H1 (cell line): ENCODE measurements at regions not wholly inside any gene's neighbourhood (a gene's known extent, or its start where the extent isn't known, plus 50 kb on each side); places are given as distances from the start of the nearest gene placed in this dataset.

ENCODE experiments used
- CTCF ChIA-PET: fragments of 300-600 bp; sonication (Branson Sonifier 250); formaldehyde crosslinking; loops from one replicate; lab custom pipeline; 2021; ENCODE audit not compliant: partially characterized antibody; lab: Charles Lee
- POLR2A ChIA-PET: fragments of 300-600 bp; sonication (Branson Sonifier 250); formaldehyde crosslinking; loops from one replicate; lab custom pipeline; 2021; ENCODE audit warnings: inconsistent platforms; ENCODE audit not compliant: partially characterized antibody; lab: Charles Lee
- DNase-seq, 2 experiments: peaks; one replicate each; pipeline versions ENCODE4 v3.0.0 to v3.0.0-alpha.2; 2010 to 2022; ENCODE audit warnings: low spot score in 2 of 2, low read depth in 1 of 2, mixed read lengths in 1 of 2
- FAIRE-seq: peaks from 2 replicates; lab custom pipeline; 2011; peaks lifted over from hg19 to GRCh38; lab: Jason Lieb, UNC
- H2AFZ ChIP-seq: 2 replicates; pipeline ENCODE4 v1.8.1; 2012; ENCODE audit warnings: low read length, inconsistent platforms
- H2AK5ac ChIP-seq: 2 replicates; pipeline ENCODE4 v1.6.1; 2013; ENCODE audit warnings: low read depth, low read length
- H2BK120ac ChIP-seq: replicated peaks from 2 replicates; pipeline ENCODE3; 2013; ENCODE audit warnings: low read depth, low read length, inconsistent platforms
- H2BK12ac ChIP-seq: 2 replicates; pipeline ENCODE4 v1.6.1; 2013; ENCODE audit warnings: low read depth, low read length
- H2BK15ac ChIP-seq: 2 replicates; pipeline ENCODE4 v1.6.1; 2013; ENCODE audit warnings: low read length
- H2BK20ac ChIP-seq: 2 replicates; pipeline ENCODE4 v1.6.1; 2013; ENCODE audit warnings: low read length
- H2BK5ac ChIP-seq: 2 replicates; pipeline ENCODE4 v1.6.1; 2013; ENCODE audit warnings: low read depth, low read length
- H3K14ac ChIP-seq: 2 replicates; pipeline ENCODE4 v1.6.1; 2013; ENCODE audit warnings: inconsistent platforms; ENCODE audit not compliant: insufficient read length
- H3K18ac ChIP-seq: 2 replicates; pipeline ENCODE4 v1.6.1; 2013; ENCODE audit warnings: low read length; ENCODE audit errors: extremely low read depth
- H3K23ac ChIP-seq: 2 replicates; pipeline ENCODE4 v1.6.1; 2013; ENCODE audit warnings: inconsistent platforms; ENCODE audit not compliant: insufficient read length
- H3K23me2 ChIP-seq: 2 replicates; pipeline ENCODE4 v1.6.1; 2013; ENCODE audit warnings: low read depth, low read length
- H3K27ac ChIP-seq: 2 replicates; pipeline ENCODE4 v1.6.1; 2011; ENCODE audit warnings: low read depth, low read length, inconsistent platforms
- H3K27me3 ChIP-seq, 4 experiments: replicated peaks in 1 of 4; 1 replicate in 1 of 4; 2 replicates in 3 of 4; pipeline versions ENCODE4 v1.6.1 to v1.8.1; 2011 to 2013; ENCODE audit warnings: low read length in 3 of 4, mild to moderate bottlenecking in 3 of 4, inconsistent platforms in 2 of 4, mixed read lengths in 2 of 4, moderate library complexity in 1 of 4; ENCODE audit not compliant: control insufficient read depth in 3 of 4, insufficient read depth in 3 of 4; ENCODE audit errors: extremely low read depth in 1 of 4
- H3K36me3 ChIP-seq, 4 experiments: 2 replicates each; pipeline versions ENCODE4 v1.6.1 to v1.8.1; 2011 to 2013; ENCODE audit warnings: mild to moderate bottlenecking in 4 of 4, low read length in 3 of 4, moderate library complexity in 2 of 4, control low read depth in 1 of 4, inconsistent platforms in 1 of 4; ENCODE audit not compliant: insufficient read depth in 4 of 4, control insufficient read depth in 2 of 4
- H3K4ac ChIP-seq: replicated peaks from 2 replicates; pipeline ENCODE3; 2013; ENCODE audit warnings: low read length, low read depth, mixed read lengths, inconsistent platforms; ENCODE audit not compliant: insufficient read length
- H3K4me1 ChIP-seq, 4 experiments: replicated peaks in 1 of 4; 1 replicate in 1 of 4; 2 replicates in 3 of 4; pipeline versions ENCODE4 v1.6.1 to v1.8.1; 2011 to 2013; ENCODE audit warnings: low read length in 3 of 4, inconsistent platforms in 2 of 4, mixed read lengths in 1 of 4; ENCODE audit not compliant: insufficient read depth in 4 of 4, control insufficient read depth in 3 of 4
- H3K4me2 ChIP-seq, 2 experiments: 2 replicates each; pipeline versions ENCODE4 v1.6.1 to v1.8.1; 2011 to 2013; ENCODE audit warnings: low read depth in 2 of 2, low read length in 2 of 2, control low read depth in 1 of 2, inconsistent platforms in 1 of 2, mild to moderate bottlenecking in 1 of 2; ENCODE audit not compliant: insufficient read depth in 1 of 2
- H3K4me3 ChIP-seq, 4 experiments: fragments of 200-600, 300-600 bp in 1 of 4; sonication (generic), shearing (Covaris generic), sonication (Bioruptor Twin) in 1 of 4; 2 replicates each; pipeline versions ENCODE4 v1.5.1 to v1.8.1; 2011 to 2016; ENCODE audit warnings: low read length in 4 of 4, low read depth in 3 of 4, control low read depth in 2 of 4, inconsistent platforms in 2 of 4, mild to moderate bottlenecking in 2 of 4, mixed read lengths in 1 of 4, moderate library complexity in 1 of 4; ENCODE audit not compliant: insufficient read depth in 2 of 4; ENCODE audit errors: extremely low read depth in 1 of 4
- H3K56ac ChIP-seq: replicated peaks from 2 replicates; pipeline ENCODE3; 2013; ENCODE audit warnings: low read depth, mild to moderate bottlenecking, mixed read lengths, low read length, inconsistent platforms; ENCODE audit not compliant: insufficient read length
- H3K79me1 ChIP-seq: 2 replicates; pipeline ENCODE4 v1.6.1; 2013; ENCODE audit warnings: low read depth, low read length, control low read depth
- H3K79me2 ChIP-seq, 2 experiments: 2 replicates each; pipeline versions ENCODE4 v1.6.1 to v1.8.1; 2012 to 2013; ENCODE audit warnings: low read length in 2 of 2, mild to moderate bottlenecking in 2 of 2, inconsistent platforms in 1 of 2; ENCODE audit not compliant: insufficient read depth in 2 of 2, control insufficient read depth in 1 of 2
- H3K9ac ChIP-seq, 4 experiments: replicated peaks in 1 of 4; 1 replicate in 1 of 4; 2 replicates in 3 of 4; pipeline versions ENCODE4 v1.6.1 to v1.8.1; 2011 to 2013; ENCODE audit warnings: low read depth in 3 of 4, low read length in 3 of 4, control low read depth in 2 of 4, mild to moderate bottlenecking in 2 of 4, moderate library complexity in 2 of 4, inconsistent platforms in 1 of 4; ENCODE audit errors: extremely low read depth in 1 of 4
- H3K9me3 ChIP-seq, 2 experiments: 2 replicates each; pipeline versions ENCODE4 v1.6.1 to v1.8.1; 2012 to 2013; ENCODE audit warnings: mild to moderate bottlenecking in 2 of 2, moderate library complexity in 2 of 2, control low read depth in 1 of 2, inconsistent platforms in 1 of 2, low read depth in 1 of 2, low read length in 1 of 2, mixed read lengths in 1 of 2; ENCODE audit not compliant: insufficient read depth in 2 of 2
- H4K20me1 ChIP-seq, 2 experiments: replicated peaks in 1 of 2; 2 replicates each; pipeline versions ENCODE3 to v1.8.1; 2011 to 2013; ENCODE audit warnings: inconsistent platforms in 2 of 2, low read length in 2 of 2, mild to moderate bottlenecking in 1 of 2; ENCODE audit not compliant: insufficient read depth in 2 of 2, control insufficient read depth in 1 of 2
- H4K5ac ChIP-seq: 2 replicates; pipeline ENCODE4 v1.6.1; 2013; ENCODE audit warnings: low read length, low read depth, mixed read lengths, inconsistent platforms; ENCODE audit not compliant: insufficient read length
- H4K8ac ChIP-seq: 2 replicates; pipeline ENCODE4 v1.8.0; 2013; ENCODE audit warnings: mild to moderate bottlenecking, moderate library complexity, low read length, inconsistent platforms; ENCODE audit not compliant: insufficient read depth; ENCODE audit errors: extremely low read depth
- H4K91ac ChIP-seq: replicated peaks from 2 replicates; pipeline ENCODE3; 2013; ENCODE audit warnings: low read length, mixed read lengths, inconsistent platforms; ENCODE audit not compliant: insufficient read length
- ATF3 ChIP-seq: IDR thresholded peaks from 2 replicates; pipeline ENCODE4 v1.6.1; 2011; ENCODE audit warnings: low read depth, mild to moderate bottlenecking, low read length; ENCODE audit not compliant: insufficient read depth
- CBX5 ChIP-seq: fragments of 300-800, 300-1000 bp; sonication (generic); IDR thresholded peaks from 2 replicates; pipeline ENCODE4 v1.7.1; 2016; ENCODE audit warnings: antibody characterized with exemption, low read length, low read depth
- FOSL1 ChIP-seq: IDR thresholded peaks from 2 replicates; pipeline ENCODE4 v1.6.1; 2011; ENCODE audit warnings: mild to moderate bottlenecking, low read depth, low read length, moderate library complexity; ENCODE audit not compliant: insufficient read depth
- HDAC6 ChIP-seq: IDR thresholded peaks from one replicate; pipeline ENCODE4 v1.7.1; 2012; ENCODE audit warnings: low read depth, mild to moderate bottlenecking, inconsistent platforms, low read length, moderate library complexity
- JUN ChIP-seq: IDR thresholded peaks from 2 replicates; pipeline ENCODE4 v1.6.1; 2011; ENCODE audit warnings: low read depth, mild to moderate bottlenecking, improper control_type of control experiment, low read length
- POLR2AphosphoS5 ChIP-seq: IDR thresholded peaks from 2 replicates; pipeline ENCODE4 v1.6.1; 2011; ENCODE audit warnings: low read depth, low read length
- SIN3A ChIP-seq, 2 experiments: IDR thresholded peaks in 1 of 2; conservative IDR thresholded peaks in 1 of 2; 2 replicates each; pipeline ENCODE4 v1.6.1; 2011 to 2012; ENCODE audit warnings: low read length in 2 of 2, improper control_type of control experiment in 1 of 2, low read depth in 1 of 2, mild to moderate bottlenecking in 1 of 2
- TAF1 ChIP-seq: IDR thresholded peaks from 2 replicates; pipeline ENCODE4 v1.6.1; 2011; ENCODE audit warnings: mild to moderate bottlenecking, low read depth, low read length
- TBP ChIP-seq: IDR thresholded peaks from 2 replicates; pipeline ENCODE4 v1.6.1; 2011; ENCODE audit warnings: low read depth, low read length, improper control_type of control experiment
- TEAD4 ChIP-seq: IDR thresholded peaks from 2 replicates; pipeline ENCODE4 v1.6.1; 2012; ENCODE audit warnings: low read depth, low read length, inconsistent platforms, mixed read lengths
- USF2 ChIP-seq: IDR thresholded peaks from 2 replicates; pipeline ENCODE4 v1.6.1; 2011; ENCODE audit warnings: low read length, improper control_type of control experiment
- WGBS, 2 experiments: shearing (Covaris generic) in 1 of 2; methylation state at CpG; one replicate each; pipeline versions ENCODE4 v1.1.6 to v1.1.7; 2013 to 2015; ENCODE audit warnings: low lambda C conversion rate in 2 of 2, mixed read lengths in 2 of 2, inconsistent platforms in 1 of 2, low coverage in 1 of 2, missing lambda C conversion rate in 1 of 2; ENCODE audit not compliant: insufficient replicate concordance in 2 of 2, insufficient coverage in 1 of 2, insufficient read length in 1 of 2; ENCODE audit errors: extremely low coverage in 1 of 2, missing lambda C conversion rate in 1 of 2; 5-methylcytosine and 5-hydroxymethylcytosine counted together
- TF ChIP-seq, protein P1 (sequence below): IDR thresholded peaks from 2 replicates; pipeline ENCODE4 v1.6.1; 2012; ENCODE audit warnings: low read length, inconsistent platforms

GRCh38 chrX:121987163-121987562, 939.8 kb downstream of the GLUD2 start:
- no peak for DNase-seq
- Histone ChIP-seq H3K23ac (no peak overlapping the region), H2BK120ac (no peak overlapping the region), H3K18ac (no peak overlapping the region), H2AFZ (no peak overlapping the region), H2BK20ac (no peak overlapping the region), H3K4me2 (no peak overlapping the region), H3K4me1 (no peaks in the 10 kb centered on the region), H3K23me2 (no peaks in the 10 kb centered on the region), H3K79me2 (no peaks in the 10 kb centered on the region), H2BK5ac (no peak overlapping the region), H3K27ac (no peak overlapping the region), H3K36me3 (no peaks in the 10 kb centered on the region), H3K14ac (no peak overlapping the region), H3K79me1 (no peaks in the 10 kb centered on the region), H2BK15ac (no peak overlapping the region), H2BK12ac (no peak overlapping the region), H3K9ac (no peak overlapping the region), H4K91ac (no peak overlapping the region), H3K56ac (no peak overlapping the region), H2AK5ac (no peak overlapping the region), H4K20me1 (no peaks in the 10 kb centered on the region), H3K4ac (no peak overlapping the region), H4K8ac (no peak overlapping the region), H4K5ac (no peak overlapping the region), H3K4me3 (no peak overlapping the region), H3K9me3 (no peaks in the 10 kb centered on the region), H3K27me3 (no peaks in the 10 kb centered on the region)
- 100% methylated on average over 1 of the region's 1 CpG; no CpG with 5 or more reads in 1 of the 2 experiments for WGBS, 2 experiments
- no peak for FAIRE-seq
- ChIA-PET POLR2A (no interaction called here), CTCF (no interaction called here)
- no peak for TF ChIP-seq SIN3A (conservative IDR thresholded peaks at IDR 0.05 in 1 of 2, IDR thresholded peaks at IDR 0.05 in 1 of 2; ENCODE audit: low read depth in 1 of 2, low read length in 2 of 2)
- no peak for TF ChIP-seq TBP
- no peak for TF ChIP-seq USF2
- TF ChIP-seq TEAD4: no peak
- no peak for TF ChIP-seq CBX5
- TF ChIP-seq HDAC6: no peak
- TF ChIP-seq, protein P1, sequence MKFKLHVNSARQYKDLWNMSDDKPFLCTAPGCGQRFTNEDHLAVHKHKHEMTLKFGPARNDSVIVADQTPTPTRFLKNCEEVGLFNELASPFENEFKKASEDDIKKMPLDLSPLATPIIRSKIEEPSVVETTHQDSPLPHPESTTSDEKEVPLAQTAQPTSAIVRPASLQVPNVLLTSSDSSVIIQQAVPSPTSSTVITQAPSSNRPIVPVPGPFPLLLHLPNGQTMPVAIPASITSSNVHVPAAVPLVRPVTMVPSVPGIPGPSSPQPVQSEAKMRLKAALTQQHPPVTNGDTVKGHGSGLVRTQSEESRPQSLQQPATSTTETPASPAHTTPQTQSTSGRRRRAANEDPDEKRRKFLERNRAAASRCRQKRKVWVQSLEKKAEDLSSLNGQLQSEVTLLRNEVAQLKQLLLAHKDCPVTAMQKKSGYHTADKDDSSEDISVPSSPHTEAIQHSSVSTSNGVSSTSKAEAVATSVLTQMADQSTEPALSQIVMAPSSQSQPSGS: no peak
- no peak for TF ChIP-seq TAF1
- TF ChIP-seq FOSL1: no peak
- TF ChIP-seq POLR2AphosphoS5: no peak
- TF ChIP-seq ATF3: no peak
- no peak for TF ChIP-seq JUN
